ENCODE measurements at regions not wholly inside any gene's neighbourhood (a gene's known extent, or its start where the extent isn't known, plus 50 kb on each side); places are given as distances from the start of the nearest gene placed in this dataset.

DNA sequence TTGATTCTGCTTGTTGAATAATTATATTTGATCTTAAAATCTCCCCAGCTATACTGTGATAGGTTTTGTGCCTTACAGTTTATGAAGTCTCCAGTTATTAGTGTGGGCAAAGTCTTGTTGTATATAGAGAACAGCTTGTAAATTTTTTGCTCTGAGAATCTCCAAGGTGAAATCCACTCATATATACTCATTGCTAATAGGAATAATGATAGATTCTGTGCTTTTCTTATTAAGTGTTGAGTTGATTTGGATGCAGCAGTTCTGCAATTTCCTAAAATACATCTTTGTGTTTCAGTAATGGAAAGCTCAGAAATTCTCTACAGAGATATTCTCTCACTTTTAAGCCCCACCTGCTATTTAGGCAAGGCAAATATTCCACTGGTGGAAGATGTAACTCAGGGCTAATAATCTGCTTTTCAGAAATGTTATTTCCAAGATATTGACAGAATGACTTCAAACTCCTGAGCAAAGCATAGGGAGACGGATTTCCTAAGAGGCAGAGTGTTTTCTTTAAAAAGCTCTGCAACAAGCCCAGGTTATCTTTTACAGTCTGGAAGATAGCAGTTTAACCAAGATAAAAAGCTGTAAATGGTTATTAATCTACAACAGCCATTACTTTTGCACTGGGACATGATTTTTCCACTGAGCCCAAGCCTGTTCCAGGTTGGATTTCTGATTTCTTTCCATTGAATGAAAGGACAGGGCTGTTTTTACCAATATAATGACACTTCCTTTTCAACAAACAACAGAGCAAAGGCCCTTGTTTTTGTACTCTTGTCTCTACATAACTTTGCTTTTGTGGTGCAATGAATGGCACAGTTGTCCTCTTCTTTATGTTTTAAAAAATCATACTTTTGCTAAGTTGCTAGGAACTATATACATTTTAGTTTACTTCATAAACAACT lies 239.9 kb upstream of the ATP2B1 start:
- no peak for TF ChIP-seq TAF1 (IDR thresholded peaks at IDR 0.05; ENCODE audit: borderline replicate concordance, low read depth, low read length)
- TF ChIP-seq POLR2AphosphoS5 (IDR thresholded peaks at IDR 0.05; ENCODE audit: low read depth, low read length) = no peak
- TF ChIP-seq POLR2A (IDR thresholded peaks at IDR 0.05; ENCODE audit: low read depth, low read length) = no peak
- no peak for DNase-seq (ENCODE audit: insufficient read length)
- peak; percentile 27 for FAIRE-seq

DNA sequence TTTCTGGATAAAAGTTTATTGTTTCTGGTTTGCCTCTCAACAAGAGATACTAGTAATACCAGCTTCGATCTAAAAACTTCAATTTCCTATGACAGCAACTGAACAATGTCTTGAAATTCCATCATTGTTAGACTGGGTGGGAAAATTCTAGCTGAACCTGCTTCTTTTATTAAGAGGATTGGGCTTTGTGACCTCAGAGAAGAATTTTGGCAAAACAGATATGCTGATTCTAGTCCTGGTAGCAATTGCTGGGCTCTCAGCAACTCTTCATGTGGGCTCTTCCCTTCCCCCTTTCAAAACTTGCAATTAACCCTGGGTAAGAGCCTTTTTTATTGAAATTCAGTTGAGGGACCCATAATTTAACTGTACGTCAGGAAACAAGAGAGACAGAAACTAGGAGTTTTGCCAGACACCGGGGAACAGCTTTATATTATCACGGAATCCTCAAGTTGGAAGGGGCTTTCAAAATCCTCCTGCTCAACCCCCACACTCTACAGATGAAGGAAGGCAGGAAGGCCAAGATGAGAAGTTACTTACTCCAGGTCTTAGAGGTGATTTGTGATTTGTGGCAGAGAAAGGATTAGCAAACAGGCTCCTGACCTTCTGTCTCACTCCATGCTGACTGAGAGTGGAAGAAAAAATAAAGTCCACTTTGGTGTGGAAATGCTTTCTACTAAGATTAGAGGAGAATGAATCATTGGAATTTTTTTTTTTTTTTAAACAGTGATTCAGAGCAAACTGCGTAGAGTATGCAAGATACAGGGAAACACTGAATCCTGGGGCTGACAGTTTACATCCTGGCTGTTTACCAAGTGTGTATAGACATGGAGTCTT lies 239.0 kb upstream of the ATP2B1 start:
- no peak for FAIRE-seq
- no peak for DNase-seq (ENCODE audit: insufficient read length)
- TF ChIP-seq POLR2AphosphoS5 (IDR thresholded peaks at IDR 0.05; ENCODE audit: low read depth, low read length) (no peak), TAF1 (IDR thresholded peaks at IDR 0.05; ENCODE audit: borderline replicate concordance, low read depth, low read length) (no peak), POLR2A (IDR thresholded peaks at IDR 0.05; ENCODE audit: low read depth, low read length) (no peak)

DNA sequence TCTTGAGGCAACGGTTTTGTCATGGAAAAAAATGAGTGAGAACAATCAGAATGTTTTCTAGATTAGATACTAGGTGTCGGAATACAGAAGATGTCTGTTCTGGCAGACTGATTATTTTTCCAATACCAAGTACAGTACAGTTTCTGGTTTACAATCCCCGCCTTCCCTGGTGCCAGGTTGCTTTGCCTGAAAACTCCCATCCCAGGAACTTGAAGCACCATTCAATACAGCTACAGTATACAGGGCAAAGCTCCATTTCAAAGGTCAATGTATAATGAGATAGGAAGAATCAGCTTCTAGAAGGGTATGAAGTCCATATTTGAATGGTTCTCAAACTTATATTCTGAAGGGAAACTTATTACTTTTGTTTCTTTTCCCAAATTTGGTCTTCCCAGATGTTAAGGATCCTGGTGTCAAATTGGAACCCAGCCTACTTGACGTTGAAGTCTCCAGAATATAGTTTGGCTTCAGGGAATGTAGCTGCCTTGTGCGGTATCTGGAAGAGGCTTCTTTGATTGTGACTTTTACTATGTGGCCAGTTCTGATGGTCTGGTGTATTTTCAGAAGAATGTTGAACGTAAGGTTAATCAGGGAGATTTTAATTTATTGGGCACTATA lies 238.0 kb upstream of the ATP2B1 start:
- FAIRE-seq = no peak
- no peak for DNase-seq (ENCODE audit: insufficient read length)
- TF ChIP-seq TAF1 (IDR thresholded peaks at IDR 0.05; ENCODE audit: borderline replicate concordance, low read depth, low read length) = no peak

DNA sequence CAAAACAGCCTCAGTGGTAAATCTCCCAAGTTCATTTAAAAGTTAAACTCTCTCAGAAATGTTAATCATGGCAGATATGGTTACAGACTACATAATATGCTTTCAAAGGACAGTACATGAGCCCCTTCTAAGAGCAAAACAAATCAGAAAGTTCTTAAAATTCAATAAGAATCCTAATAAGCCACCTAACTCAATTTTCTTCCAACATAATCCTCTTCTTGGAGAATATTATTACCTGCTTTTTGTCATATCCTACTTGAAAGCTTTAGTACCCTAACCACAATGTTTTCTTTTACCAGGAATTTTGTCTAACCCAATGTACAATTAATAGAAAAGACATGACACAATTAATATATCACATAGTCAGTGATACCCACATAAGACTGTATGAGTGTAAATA lies 236.5 kb upstream of the ATP2B1 start:
- no peak for FAIRE-seq
- TF ChIP-seq POLR2AphosphoS5 (IDR thresholded peaks at IDR 0.05; ENCODE audit: low read depth, low read length) = no peak
- TF ChIP-seq TAF1 (IDR thresholded peaks at IDR 0.05; ENCODE audit: borderline replicate concordance, low read depth, low read length) = no peak
- TF ChIP-seq POLR2A (IDR thresholded peaks at IDR 0.05; ENCODE audit: low read depth, low read length) = no peak

DNA sequence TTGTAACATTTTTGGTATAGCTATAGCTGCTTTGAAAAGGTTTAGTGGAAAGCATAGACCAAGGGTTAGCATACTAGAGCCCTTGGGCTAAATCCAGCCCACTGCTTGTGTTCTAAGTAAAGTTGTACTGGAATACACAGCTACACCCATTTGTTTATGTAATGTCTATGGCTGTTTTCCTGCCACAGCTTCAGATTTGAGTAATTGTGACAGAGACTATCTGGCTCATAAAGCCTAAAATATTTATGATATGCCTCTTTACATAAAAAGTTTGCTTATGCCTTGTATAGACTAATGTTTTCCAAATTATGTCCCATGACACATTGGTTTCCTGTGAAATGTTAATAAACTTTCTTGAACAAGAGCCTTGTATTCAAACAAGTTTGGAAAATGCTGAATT lies 234.8 kb upstream of the ATP2B1 start:
- TF ChIP-seq TAF1 (IDR thresholded peaks at IDR 0.05; ENCODE audit: borderline replicate concordance, low read depth, low read length) = no peak
- TF ChIP-seq POLR2A (IDR thresholded peaks at IDR 0.05; ENCODE audit: low read depth, low read length) = no peak
- no peak for TF ChIP-seq POLR2AphosphoS5 (IDR thresholded peaks at IDR 0.05; ENCODE audit: low read depth, low read length)

More for the DNA sequence above, 236.5 kb upstream of the ATP2B1 start:
- no peak for DNase-seq (ENCODE audit: insufficient read length)

DNA sequence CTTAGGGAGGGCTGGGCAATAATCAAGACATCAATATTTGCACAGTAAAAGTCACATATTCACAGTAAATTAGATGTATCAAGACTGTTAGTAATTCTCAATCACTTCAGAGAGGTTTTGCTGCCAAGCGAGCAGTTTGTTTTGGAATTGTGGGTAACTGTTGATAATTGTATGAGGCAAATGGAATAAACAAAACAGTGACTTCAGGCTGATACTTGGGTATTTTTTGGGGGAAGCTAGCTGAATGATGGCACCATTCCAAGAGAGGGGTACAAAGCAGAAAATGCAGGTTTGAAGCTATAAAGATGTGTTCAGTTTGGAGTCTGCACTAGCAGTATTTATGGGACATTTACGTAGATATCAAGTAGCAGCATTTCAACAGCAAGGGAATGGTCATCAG lies 232.8 kb upstream of the ATP2B1 start:
- TF ChIP-seq POLR2A (IDR thresholded peaks at IDR 0.05; ENCODE audit: low read depth, low read length) (no peak), TAF1 (IDR thresholded peaks at IDR 0.05; ENCODE audit: borderline replicate concordance, low read depth, low read length) (no peak), POLR2AphosphoS5 (IDR thresholded peaks at IDR 0.05; ENCODE audit: low read depth, low read length) (no peak)
- DNase-seq (ENCODE audit: insufficient read length) (no peak), FAIRE-seq (no peak)

More for the DNA sequence above, 234.8 kb upstream of the ATP2B1 start:
- DNase-seq (ENCODE audit: insufficient read length) (no peak), FAIRE-seq (peak; percentile 14)

DNA sequence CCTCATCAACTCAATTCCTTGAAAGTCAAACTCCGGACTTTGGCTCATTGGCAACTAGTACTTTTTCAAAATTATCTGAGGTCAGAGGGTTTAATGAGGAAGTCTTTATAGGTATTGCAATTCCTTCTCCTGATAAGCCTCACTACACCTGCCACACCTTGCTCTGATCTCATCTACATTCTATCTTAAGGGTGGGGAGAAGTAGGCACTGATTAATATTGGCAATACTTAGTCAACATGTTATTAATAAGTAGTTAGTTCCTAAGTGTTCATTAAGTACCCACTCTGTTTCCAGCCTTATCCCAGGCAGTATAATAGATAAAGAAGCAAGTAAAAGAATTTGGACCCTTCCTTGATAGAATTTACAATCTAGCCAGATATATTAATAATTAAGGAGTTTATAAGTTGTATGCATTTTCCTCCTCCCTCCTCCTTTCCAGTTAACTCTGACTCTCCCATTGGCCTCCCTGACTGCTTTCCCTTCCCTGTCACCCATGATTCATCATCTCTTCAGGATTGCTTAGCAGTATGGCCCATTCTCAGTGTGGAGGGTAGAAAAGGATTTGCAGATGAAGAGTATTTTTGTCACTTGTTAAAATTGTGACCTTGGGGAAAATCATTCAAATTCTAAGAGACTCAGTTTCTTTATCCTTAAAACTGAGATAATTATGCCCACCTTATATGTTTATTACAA lies 231.0 kb upstream of the ATP2B1 start:
- DNase-seq (ENCODE audit: insufficient read length) = no peak
- TF ChIP-seq TAF1 (IDR thresholded peaks at IDR 0.05; ENCODE audit: borderline replicate concordance, low read depth, low read length) (no peak), POLR2AphosphoS5 (IDR thresholded peaks at IDR 0.05; ENCODE audit: low read depth, low read length) (no peak), POLR2A (IDR thresholded peaks at IDR 0.05; ENCODE audit: low read depth, low read length) (no peak)
- no peak for FAIRE-seq

DNA sequence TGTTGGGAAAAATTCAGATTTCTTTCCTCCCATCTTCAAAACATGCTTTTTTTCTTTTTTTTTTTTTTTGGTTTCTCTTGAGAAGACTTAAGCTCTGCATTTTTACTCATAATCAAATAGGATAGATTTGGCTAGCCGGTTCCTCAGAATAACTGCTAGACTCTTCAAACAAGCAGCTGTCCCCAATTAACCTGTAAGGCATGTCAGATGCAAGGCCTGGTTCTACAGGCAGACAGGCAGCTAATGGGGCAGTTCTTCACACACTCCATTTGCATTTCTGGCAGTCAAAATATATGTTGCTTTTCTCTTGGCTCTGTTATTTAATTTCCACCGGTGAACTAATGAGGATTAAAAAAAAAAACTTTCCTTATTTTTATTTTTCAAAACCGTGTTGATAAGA lies 228.0 kb upstream of the ATP2B1 start:
- TF ChIP-seq POLR2A (IDR thresholded peaks at IDR 0.05; ENCODE audit: low read depth, low read length) (no peak), TAF1 (IDR thresholded peaks at IDR 0.05; ENCODE audit: borderline replicate concordance, low read depth, low read length) (no peak), POLR2AphosphoS5 (IDR thresholded peaks at IDR 0.05; ENCODE audit: low read depth, low read length) (no peak)
- no peak for FAIRE-seq
- DNase-seq (ENCODE audit: insufficient read length) = no peak

DNA sequence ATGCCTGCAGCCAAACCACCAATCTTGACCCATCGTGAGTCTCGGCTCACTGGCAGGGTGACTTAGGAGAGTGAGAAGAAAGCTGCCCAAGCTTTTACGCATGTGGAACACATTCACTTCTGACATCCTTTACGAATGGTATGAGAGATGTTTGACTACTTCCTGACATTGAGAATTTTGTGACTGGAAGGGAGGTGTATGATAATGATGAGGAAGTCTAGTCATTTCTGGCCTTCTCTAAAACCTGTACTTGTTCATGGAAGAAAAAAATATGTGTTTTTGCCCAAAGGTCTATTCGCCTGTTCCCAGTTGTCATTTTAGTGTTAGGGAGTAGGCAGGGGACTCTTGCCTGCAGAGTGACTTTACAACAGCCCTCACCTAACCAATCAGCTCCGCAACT lies 227.2 kb upstream of the ATP2B1 start:
- DNase-seq (ENCODE audit: insufficient read length) (no peak), FAIRE-seq (peak; percentile 94)
- no peak for TF ChIP-seq TAF1 (IDR thresholded peaks at IDR 0.05; ENCODE audit: borderline replicate concordance, low read depth, low read length)
- peak; percentile 59; the same call in 1 of the 2 replicates for TF ChIP-seq POLR2A (IDR thresholded peaks at IDR 0.05; ENCODE audit: low read depth, low read length)
- peak; percentile 67; the same call in 1 of the 2 replicates for TF ChIP-seq POLR2AphosphoS5 (IDR thresholded peaks at IDR 0.05; ENCODE audit: low read depth, low read length)

DNA sequence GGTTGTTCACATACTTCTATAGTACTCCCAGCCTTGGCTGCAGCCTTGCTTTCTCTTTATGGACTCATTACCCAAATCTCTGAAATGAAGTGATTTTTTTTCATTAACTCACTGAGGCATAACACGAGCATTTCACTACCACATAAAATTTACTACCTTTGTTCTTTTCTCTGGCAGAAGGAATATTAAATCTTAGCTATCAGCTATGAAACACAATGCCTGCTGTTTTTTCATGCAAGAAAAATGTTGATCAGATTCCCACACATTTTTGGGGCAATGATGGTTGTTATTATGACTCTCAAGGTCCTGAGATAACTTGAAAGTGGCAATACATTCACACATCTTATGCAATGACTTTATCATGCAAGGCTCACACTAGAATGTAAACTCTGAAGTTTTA lies 225.3 kb upstream of the ATP2B1 start:
- DNase-seq (ENCODE audit: insufficient read length) (no peak), FAIRE-seq (peak; percentile 14)
- TF ChIP-seq POLR2A (IDR thresholded peaks at IDR 0.05; ENCODE audit: low read depth, low read length) = no peak
- no peak for TF ChIP-seq POLR2AphosphoS5 (IDR thresholded peaks at IDR 0.05; ENCODE audit: low read depth, low read length)
- TF ChIP-seq TAF1 (IDR thresholded peaks at IDR 0.05; ENCODE audit: borderline replicate concordance, low read depth, low read length) = no peak

DNA sequence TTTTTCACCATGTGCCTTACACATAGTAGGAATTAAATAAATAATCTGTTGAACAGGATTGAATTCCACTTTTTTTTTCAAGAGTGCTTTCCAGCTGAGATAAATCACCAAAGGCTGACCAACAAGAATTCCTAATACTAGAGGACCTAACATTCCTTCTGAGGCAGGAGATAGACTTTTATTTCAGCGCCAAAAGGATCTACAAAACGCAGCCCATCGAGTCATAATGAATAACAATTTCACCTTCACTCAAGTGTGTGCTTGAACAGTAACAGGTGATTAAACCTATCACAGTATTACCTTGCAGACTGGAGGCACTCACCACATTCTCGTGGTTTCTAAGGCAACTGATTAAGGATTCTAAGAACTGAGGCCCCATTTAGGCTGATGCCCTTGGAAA lies 224.3 kb upstream of the ATP2B1 start:
- TF ChIP-seq TAF1 (IDR thresholded peaks at IDR 0.05; ENCODE audit: borderline replicate concordance, low read depth, low read length) (no peak), POLR2AphosphoS5 (IDR thresholded peaks at IDR 0.05; ENCODE audit: low read depth, low read length) (no peak), POLR2A (IDR thresholded peaks at IDR 0.05; ENCODE audit: low read depth, low read length) (no peak)
- FAIRE-seq = peak; percentile 38
- no peak for DNase-seq (ENCODE audit: insufficient read length)
